OCI-LY3 (cell line): ENCODE measurements at regions not wholly inside any gene's neighbourhood (a gene's known extent, or its start where the extent isn't known, plus 50 kb on each side); places are given as distances from the start of the nearest gene placed in this dataset.

Experiments
- H2AFZ ChIP-seq: fragments of 200-600, 300-600 bp; shearing (Covaris generic); 2 replicates; pipeline ENCODE4 v1.6.0; 2014; ENCODE audit warnings: antibody characterized with exemption, low read depth, low read length
- H3K27ac ChIP-seq: fragments of 200-600, 300-600 bp; sonication (generic); 2 replicates; pipeline ENCODE4 v1.5.1; 2014; ENCODE audit warnings: mild to moderate bottlenecking, low read length, moderate library complexity, mixed read lengths
- H3K27me3 ChIP-seq: fragments of 200-600, 300-600 bp; sonication (generic); 2 replicates; pipeline ENCODE4 v1.6.1; 2014; ENCODE audit warnings: low read depth, low read length, mixed read lengths
- H3K36me3 ChIP-seq: fragments of 200-600, 300-600 bp; sonication (generic); replicated peaks from 2 replicates; pipeline ENCODE3; 2014; ENCODE audit warnings: low read depth, low read length, mixed read lengths
- H3K4me1 ChIP-seq: fragments of 300-600, 200-600 bp; sonication (generic); 2 replicates; pipeline ENCODE4 v1.6.1; 2014; ENCODE audit warnings: low read length, mixed read lengths
- H3K4me2 ChIP-seq: fragments of 200-600, 300-600 bp; sonication (generic); 2 replicates; pipeline ENCODE4 v1.6.1; 2014; ENCODE audit warnings: low read length, mixed read lengths
- H3K4me3 ChIP-seq: fragments of 300-600, 200-600 bp; sonication (generic); 2 replicates; pipeline ENCODE4 v1.5.1; 2014; ENCODE audit warnings: antibody characterized with exemption, mild to moderate bottlenecking, low read length, moderate library complexity
- H3K79me2 ChIP-seq: fragments of 300-600, 200-600 bp; shearing (Covaris generic); 2 replicates; pipeline ENCODE4 v1.6.1; 2014; ENCODE audit warnings: mild to moderate bottlenecking, low read length, mixed read lengths
- H3K9ac ChIP-seq: fragments of 300-600, 200-600 bp; shearing (Covaris generic); 2 replicates; pipeline ENCODE4 v1.6.0; 2014; ENCODE audit warnings: mild to moderate bottlenecking, low read length, moderate library complexity
- H3K9me3 ChIP-seq: fragments of 200-600, 300-600 bp; shearing (Covaris generic); 2 replicates; pipeline ENCODE4 v1.6.1; 2014; ENCODE audit warnings: low read length, mixed read lengths; ENCODE audit not compliant: insufficient read depth
- H4K20me1 ChIP-seq: fragments of 200-600, 300-600 bp; sonication (generic); 2 replicates; pipeline ENCODE4 v1.6.1; 2016; ENCODE audit warnings: low read length, mixed read lengths; ENCODE audit not compliant: insufficient read depth
- EZH2phosphoT487 ChIP-seq: fragments of 200-600 bp; shearing (Covaris generic); IDR thresholded peaks from 2 replicates; pipeline ENCODE4 v1.6.1; 2018; ENCODE audit warnings: antibody characterized with exemption, mixed run types, low read depth
- TF ChIP-seq, protein P1 (sequence below): fragments of 200-600, 300-600 bp; sonication (generic); IDR thresholded peaks from 2 replicates; pipeline ENCODE4 v1.5.1; 2014; ENCODE audit warnings: antibody characterized with exemption, low read length, low read depth

GRCh38 chr4:32251126-32251525 lies 1531.0 kb downstream of the PCDH7 start:
- Histone ChIP-seq H2AFZ (no peak overlapping the region), H3K79me2 (no peaks in the 10 kb centered on the region), H3K9me3 (no peaks in the 10 kb centered on the region), H3K4me2 (no peak overlapping the region), H4K20me1 (no peaks in the 10 kb centered on the region), H3K9ac (no peak overlapping the region), H3K27ac (no peak overlapping the region), H3K36me3 (no peaks in the 10 kb centered on the region), H3K27me3 (no peaks in the 10 kb centered on the region), H3K4me1 (no peaks in the 10 kb centered on the region), H3K4me3 (no peak overlapping the region)
- TF ChIP-seq, protein P1, sequence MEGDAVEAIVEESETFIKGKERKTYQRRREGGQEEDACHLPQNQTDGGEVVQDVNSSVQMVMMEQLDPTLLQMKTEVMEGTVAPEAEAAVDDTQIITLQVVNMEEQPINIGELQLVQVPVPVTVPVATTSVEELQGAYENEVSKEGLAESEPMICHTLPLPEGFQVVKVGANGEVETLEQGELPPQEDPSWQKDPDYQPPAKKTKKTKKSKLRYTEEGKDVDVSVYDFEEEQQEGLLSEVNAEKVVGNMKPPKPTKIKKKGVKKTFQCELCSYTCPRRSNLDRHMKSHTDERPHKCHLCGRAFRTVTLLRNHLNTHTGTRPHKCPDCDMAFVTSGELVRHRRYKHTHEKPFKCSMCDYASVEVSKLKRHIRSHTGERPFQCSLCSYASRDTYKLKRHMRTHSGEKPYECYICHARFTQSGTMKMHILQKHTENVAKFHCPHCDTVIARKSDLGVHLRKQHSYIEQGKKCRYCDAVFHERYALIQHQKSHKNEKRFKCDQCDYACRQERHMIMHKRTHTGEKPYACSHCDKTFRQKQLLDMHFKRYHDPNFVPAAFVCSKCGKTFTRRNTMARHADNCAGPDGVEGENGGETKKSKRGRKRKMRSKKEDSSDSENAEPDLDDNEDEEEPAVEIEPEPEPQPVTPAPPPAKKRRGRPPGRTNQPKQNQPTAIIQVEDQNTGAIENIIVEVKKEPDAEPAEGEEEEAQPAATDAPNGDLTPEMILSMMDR: no peak

DNA sequence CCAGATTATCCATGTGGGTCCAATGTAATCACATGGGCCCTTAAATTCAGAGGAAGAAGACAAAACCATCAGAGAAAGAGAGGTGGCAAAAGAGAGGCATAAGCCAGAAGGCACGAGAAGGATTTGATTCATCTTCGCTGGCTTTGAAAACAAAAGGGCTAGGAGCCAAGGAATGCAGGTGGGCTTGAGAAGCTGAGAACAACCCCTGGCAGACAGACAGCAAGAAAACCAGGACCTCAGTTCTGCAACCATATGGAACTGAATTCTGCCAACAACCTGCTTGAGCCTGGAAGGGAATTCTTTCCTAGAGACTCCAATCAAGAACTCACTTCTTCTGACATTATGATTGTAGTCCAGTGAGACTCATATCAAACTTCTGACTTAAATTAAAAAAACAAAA lies 1531.8 kb downstream of the PCDH7 start:
- H4K20me1 ChIP-seq: no peaks in the 10 kb centered on the region
- no peak overlapping the region for H3K4me2 ChIP-seq
- no peak overlapping the region for H3K4me3 ChIP-seq
- H3K4me1 ChIP-seq: no peaks in the 10 kb centered on the region
- no peaks in the 10 kb centered on the region for H3K79me2 ChIP-seq
- no peaks in the 10 kb centered on the region for H3K36me3 ChIP-seq
- no peak for TF ChIP-seq EZH2phosphoT487
- TF ChIP-seq, protein P1: no peak
- no peaks in the 10 kb centered on the region for H3K27me3 ChIP-seq
- no peak overlapping the region for H3K27ac ChIP-seq
- H3K9ac ChIP-seq: no peak overlapping the region
- H2AFZ ChIP-seq: no peak overlapping the region
- no peaks in the 10 kb centered on the region for H3K9me3 ChIP-seq

DNA sequence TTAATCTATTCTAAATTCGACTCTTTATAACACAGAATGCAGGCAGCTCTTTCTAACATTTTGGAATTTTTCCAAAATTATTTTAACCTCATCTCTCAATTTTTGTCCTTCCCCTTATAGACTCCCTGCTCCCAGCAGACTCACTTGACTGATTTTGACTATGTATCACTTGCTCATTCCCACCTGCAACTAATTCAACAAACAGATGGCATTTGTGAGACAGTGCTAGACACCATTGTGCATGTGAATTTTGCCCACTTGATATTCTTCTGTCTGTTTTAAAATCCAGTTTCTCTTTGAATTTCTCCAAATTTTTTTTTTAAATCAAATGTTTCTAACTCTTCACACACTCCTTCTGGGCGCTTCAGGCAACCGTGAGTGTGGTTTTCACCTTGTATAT lies 1534.0 kb downstream of the PCDH7 start:
- H2AFZ ChIP-seq: no peak overlapping the region
- no peak overlapping the region for H3K27ac ChIP-seq
- no peaks in the 10 kb centered on the region for H3K79me2 ChIP-seq
- no peak overlapping the region for H3K4me3 ChIP-seq
- no peak overlapping the region for H3K4me2 ChIP-seq
- H3K9ac ChIP-seq: no peak overlapping the region
- TF ChIP-seq, protein P1: no peak
- TF ChIP-seq EZH2phosphoT487: no peak
- no peaks in the 10 kb centered on the region for H3K4me1 ChIP-seq
- no peaks in the 10 kb centered on the region for H3K27me3 ChIP-seq
- H3K9me3 ChIP-seq: no peaks in the 10 kb centered on the region
- no peaks in the 10 kb centered on the region for H4K20me1 ChIP-seq
- no peaks in the 10 kb centered on the region for H3K36me3 ChIP-seq

DNA sequence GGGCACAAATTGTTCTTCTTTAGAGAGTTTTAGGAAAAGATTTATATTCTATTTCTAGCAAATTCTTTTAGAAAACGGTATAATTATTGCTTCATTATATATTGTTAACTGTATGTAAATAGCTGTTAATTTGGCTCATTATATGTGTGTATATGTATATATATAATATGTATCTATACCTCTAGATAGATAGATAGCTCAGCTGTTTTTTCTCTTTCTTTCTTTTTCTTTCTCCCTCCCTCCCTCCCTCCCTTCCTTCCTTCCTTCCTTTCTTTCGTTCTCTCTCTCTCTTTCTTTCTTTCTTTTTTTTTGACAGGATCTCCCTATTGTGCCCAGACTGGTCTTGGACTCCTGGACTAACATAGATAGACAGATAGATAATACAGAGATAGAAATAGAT lies 1538.8 kb downstream of the PCDH7 start:
- Histone ChIP-seq H3K9ac (no peak overlapping the region), H3K4me3 (no peak overlapping the region), H3K36me3 (no peaks in the 10 kb centered on the region), H3K9me3 (no peaks in the 10 kb centered on the region), H3K27ac (no peak overlapping the region), H4K20me1 (no peaks in the 10 kb centered on the region), H3K4me2 (no peak overlapping the region), H3K27me3 (no peaks in the 10 kb centered on the region), H3K4me1 (no peaks in the 10 kb centered on the region), H3K79me2 (no peaks in the 10 kb centered on the region), H2AFZ (no peak overlapping the region)
- TF ChIP-seq, protein P1: no peak
- no peak for TF ChIP-seq EZH2phosphoT487
